Fibroblast of lung (primary cell): ENCODE measurements at regions not wholly inside any gene's neighbourhood (a gene's known extent, or its start where the extent isn't known, plus 50 kb on each side); places are given as distances from the start of the nearest gene placed in this dataset.

Experiments
- CTCF ChIP-seq, 2 donors: IDR thresholded peaks in 1 of 2; conservative IDR thresholded peaks in 1 of 2; 1 replicate in 1 of 2; 2 replicates in 1 of 2; pipeline ENCODE4 v1.5.1; 2011 to 2012; ENCODE audit warnings: low read length in 2 of 2, control low read depth in 1 of 2, inconsistent platforms in 1 of 2, low read depth in 1 of 2, mild to moderate bottlenecking in 1 of 2
- EZH2 ChIP-seq: IDR thresholded peaks from 2 replicates; pipeline ENCODE4 v1.5.1; 2012; ENCODE audit warnings: low read length, control low read depth, mild to moderate bottlenecking; ENCODE audit errors: missing control alignments

- TF ChIP-seq CTCF (conservative IDR thresholded peaks at IDR 0.05 in 1 of 2, IDR thresholded peaks at IDR 0.05 in 1 of 2; ENCODE audit: low read depth in 1 of 2, low read length in 2 of 2) (no peak), EZH2 (no peak)
Measured at GRCh38 chr10:128476368-128476725, 350.1 kb upstream of the MKI67 start.
